Thyroid gland (tissue), 4 donors: ENCODE measurements at regions not wholly inside any gene's neighbourhood (a gene's known extent, or its start where the extent isn't known, plus 50 kb on each side); places are given as distances from the start of the nearest gene placed in this dataset.

Experiments used
- DNase-seq, 2 donors: peaks; one replicate each; pipeline ENCODE4 v3.0.0-alpha.2; 2019
- H3K27ac ChIP-seq, 3 donors: fragments of 200-600 bp; sonication (generic); 1 replicate in 2 of 3; 2 replicates in 1 of 3; pipeline ENCODE4 v1.5.1; 2016 to 2019; ENCODE audit warnings: mild to moderate bottlenecking in 1 of 3, moderate library complexity in 1 of 3
- H3K27me3 ChIP-seq: fragments of 200-600 bp; sonication (generic); one replicate; pipeline ENCODE4 v1.5.1; 2019
- H3K36me3 ChIP-seq, 2 donors: fragments of 200-600 bp; sonication (generic); one replicate each; pipeline ENCODE4 v1.5.1; 2016 to 2019
- H3K4me1 ChIP-seq, 2 donors: fragments of 200-600 bp; sonication (generic); one replicate each; pipeline ENCODE4 v1.5.1; 2017 to 2019
- H3K4me3 ChIP-seq, 3 donors: fragments of 200-600 bp; sonication (generic); replicated peaks in 1 of 3; 1 replicate in 2 of 3; 2 replicates in 1 of 3; pipeline ENCODE4 v1.5.1; 2016; ENCODE audit warnings: mild to moderate bottlenecking in 1 of 3
- H3K9me3 ChIP-seq: fragments of 200-600 bp; sonication (generic); one replicate; pipeline ENCODE4 v1.5.1; 2017
- CTCF ChIP-seq, 6 experiments: fragments of 200-600 bp in 3 of 6; fragments of 450-650 bp in 3 of 6; sonication (generic) in 3 of 6; IDR thresholded peaks; one replicate each; pipeline ENCODE4 v1.5.1; 2016 to 2019; ENCODE audit warnings: antibody characterized with exemption in 6 of 6, mild to moderate bottlenecking in 2 of 6, inconsistent platforms in 1 of 6, moderate library complexity in 1 of 6
- POLR2A ChIP-seq, 2 donors: fragments of 450-650 bp; IDR thresholded peaks; one replicate each; pipeline ENCODE4 v1.6.1; 2017; ENCODE audit warnings: antibody characterized with exemption in 2 of 2, mild to moderate bottlenecking in 2 of 2, moderate library complexity in 1 of 2
- WGBS, 2 donors: methylation state at CpG; one replicate each; pipeline ENCODE4 v1.1.5; 2017; 5-methylcytosine and 5-hydroxymethylcytosine counted together
- intact Hi-C: fragments of 100-400 bp; cut with DNase I; formaldehyde crosslinking; loops from one replicate; pipeline ENCODE4 v1.15.1; 2023

- Histone ChIP-seq H3K9me3 (no peaks in the 10 kb centered on the region), H3K27ac (no peak overlapping the region), H3K4me1 (no peaks in the 10 kb centered on the region), H3K36me3 (no peaks in the 10 kb centered on the region), H3K27me3 (no peaks in the 10 kb centered on the region), H3K4me3 (no peak overlapping the region)
- WGBS, 2 donors: 93 to 97% methylated on average over 19 to 22 of the region's 22 CpGs
- DNase-seq: no peak
- intact Hi-C loops: no loop called here
- no peak for TF ChIP-seq POLR2A (IDR thresholded peaks at IDR 0.05)
- no peak for TF ChIP-seq CTCF (IDR thresholded peaks at IDR 0.05)
Measured at GRCh38 chr5:179439181-179439985, 94.1 kb upstream of the ADAMTS2 start.

- H3K4me3 ChIP-seq: no peak overlapping the region
- no peaks in the 10 kb centered on the region for H3K27me3 ChIP-seq
- no peaks in the 10 kb centered on the region for H3K4me1 ChIP-seq
- WGBS, 2 donors: 61 to 62% methylated on average over 8 to 11 of the region's 11 CpGs
- H3K36me3 ChIP-seq: no peaks in the 10 kb centered on the region
- no peak for DNase-seq
- intact Hi-C loops: no loop called here
- no peak overlapping the region for H3K27ac ChIP-seq
- TF ChIP-seq POLR2A (IDR thresholded peaks at IDR 0.05) (no peak), CTCF (IDR thresholded peaks at IDR 0.05) (no peak)
- H3K9me3 ChIP-seq: no peaks in the 10 kb centered on the region
Measured at GRCh38 chr5:179438461-179438860, 93.2 kb upstream of the ADAMTS2 start.

- no peak overlapping the region for H3K4me3 ChIP-seq
- TF ChIP-seq CTCF (IDR thresholded peaks at IDR 0.05): no peak
- TF ChIP-seq POLR2A (IDR thresholded peaks at IDR 0.05): no peak
- no peaks in the 10 kb centered on the region for H3K4me1 ChIP-seq
- no peaks in the 10 kb centered on the region for H3K27me3 ChIP-seq
- intact Hi-C loops: no loop called here
- 34 to 58% methylated on average over 5 to 15 of the region's 15 CpGs for WGBS, 2 donors
- no peak for DNase-seq
- H3K36me3 ChIP-seq: no peaks in the 10 kb centered on the region
- H3K27ac ChIP-seq: no peak overlapping the region
- no peaks in the 10 kb centered on the region for H3K9me3 ChIP-seq
Measured at GRCh38 chr5:179438011-179438441, 92.8 kb upstream of the ADAMTS2 start.

- 60 to 68% methylated on average over 3 to 13 of the region's 23 CpGs for WGBS, 2 donors
- Histone ChIP-seq H3K9me3 (no peaks in the 10 kb centered on the region), H3K4me3 (no peak overlapping the region), H3K27ac (no peak overlapping the region), H3K27me3 (no peaks in the 10 kb centered on the region), H3K36me3 (no peaks in the 10 kb centered on the region), H3K4me1 (no peaks in the 10 kb centered on the region)
- intact Hi-C loops: no loop called here
- DNase-seq: no peak
- TF ChIP-seq POLR2A (IDR thresholded peaks at IDR 0.05): no peak
- TF ChIP-seq CTCF (IDR thresholded peaks at IDR 0.05): no peak
Measured at GRCh38 chr5:179437341-179438001, 92.2 kb upstream of the ADAMTS2 start.
